WTC11 (cell line): ENCODE measurements at regions not wholly inside any gene's neighbourhood (a gene's known extent, or its start where the extent isn't known, plus 50 kb on each side); places are given as distances from the start of the nearest gene placed in this dataset.

ENCODE experiments used
- ATAC-seq: fragments of 200-7000 bp; cut with Tn5 transposase; 2 replicates; pipeline ENCODE4 v1.10.0; 2021; ENCODE audit warnings: mild to moderate bottlenecking, moderate library complexity
- CTCF ChIA-PET: fragments of 300-600 bp; sonication (Branson Sonifier 250); formaldehyde crosslinking; loops from one replicate; lab custom pipeline; 2021; ENCODE audit warnings: antibody characterized with exemption; lab: Charles Lee
- POLR2A ChIA-PET: fragments of 350-600 bp; sonication (Branson Sonifier 250); formaldehyde crosslinking; loops from one replicate; lab custom pipeline; 2021; ENCODE audit warnings: antibody characterized with exemption; lab: Charles Lee
- DNase-seq: peaks from one replicate; pipeline ENCODE4 v3.0.0; 2021; ENCODE audit warnings: low spot score
- H3K27ac Mint-ChIP-seq: 2 replicates; pipeline ENCODE4 v1.8.0; 2021; ENCODE audit warnings: mixed read lengths
- H3K27me3 Mint-ChIP-seq: 2 replicates; pipeline ENCODE4 v1.8.0; 2021; ENCODE audit warnings: low read depth, mild to moderate bottlenecking, moderate library complexity, mixed read lengths
- H3K36me3 Mint-ChIP-seq: 2 replicates; pipeline ENCODE4 v1.8.0; 2021; ENCODE audit warnings: mixed read lengths
- H3K4me1 Mint-ChIP-seq: 2 replicates; pipeline ENCODE4 v1.8.0; 2022; ENCODE audit warnings: mixed read lengths
- H3K4me3 Mint-ChIP-seq: 2 replicates; pipeline ENCODE4 v1.8.0; 2021; ENCODE audit warnings: mild to moderate bottlenecking, moderate library complexity, mixed read lengths
- H3K9me3 Mint-ChIP-seq: 2 replicates; pipeline ENCODE4 v1.8.0; 2021; ENCODE audit warnings: mixed read lengths
- CTCF ChIP-seq: fragments of 200-600 bp; IDR thresholded peaks from 2 replicates; pipeline ENCODE4 v1.8.0; 2022; ENCODE audit warnings: antibody characterized with exemption
- EMX1 ChIP-seq: fragments of 250-450 bp; sonication (Bioruptor Pico); IDR thresholded peaks from 2 replicates; pipeline ENCODE4 v1.8.0; 2021; ENCODE audit warnings: mild to moderate bottlenecking
- FOXJ3 ChIP-seq: sonication (generic); formaldehyde crosslinking; IDR thresholded peaks from 2 replicates; pipeline ENCODE4 v1.9.0; 2021; ENCODE audit warnings: missing genetic modification reagents, mild to moderate bottlenecking, borderline replicate concordance
- GABPB1 ChIP-seq: sonication (generic); formaldehyde crosslinking; IDR thresholded peaks from 2 replicates; pipeline ENCODE4 v1.8.1; 2023; ENCODE audit warnings: mild to moderate bottlenecking, missing genetic modification reagents
- IRF2 ChIP-seq: sonication (generic); formaldehyde crosslinking; IDR thresholded peaks from 2 replicates; pipeline ENCODE4 v1.8.0; 2022; ENCODE audit warnings: low read depth, missing genetic modification reagents, borderline replicate concordance
- JAZF1 ChIP-seq: fragments of 250-450 bp; sonication (Bioruptor Pico); IDR thresholded peaks from 2 replicates; pipeline ENCODE4 v1.9.0; 2021; ENCODE audit warnings: moderate library complexity, mild to moderate bottlenecking, inconsistent platforms
- JUN ChIP-seq: sonication (generic); formaldehyde crosslinking; IDR thresholded peaks from 2 replicates; pipeline ENCODE4 v1.8.0; 2023; ENCODE audit warnings: mild to moderate bottlenecking, missing genetic modification reagents
- MXD4 ChIP-seq: fragments of 250-450 bp; sonication (Bioruptor Pico); IDR thresholded peaks from 2 replicates; pipeline ENCODE4 v1.8.0; 2021; ENCODE audit warnings: mild to moderate bottlenecking, moderate library complexity, borderline replicate concordance
- NR3C1 ChIP-seq: sonication (generic); formaldehyde crosslinking; conservative IDR thresholded peaks from 2 replicates; pipeline ENCODE4 v1.8.1; 2023; ENCODE audit warnings: low read depth, mild to moderate bottlenecking, missing genetic modification reagents
- OVOL2 ChIP-seq: fragments of 250-450 bp; sonication (Bioruptor Pico); IDR thresholded peaks from 2 replicates; pipeline ENCODE4 v1.9.0; 2021; ENCODE audit warnings: mild to moderate bottlenecking, borderline replicate concordance
- PRRX2 ChIP-seq: fragments of 250-450 bp; sonication (Bioruptor Pico); IDR thresholded peaks from 2 replicates; pipeline ENCODE4 v1.8.0; 2021; ENCODE audit warnings: mild to moderate bottlenecking
- RORB ChIP-seq: fragments of 250-450 bp; sonication (Bioruptor Pico); IDR thresholded peaks from 2 replicates; pipeline ENCODE4 v1.9.0; 2021; ENCODE audit warnings: mild to moderate bottlenecking
- TCF7 ChIP-seq: sonication (generic); formaldehyde crosslinking; IDR thresholded peaks from 2 replicates; pipeline ENCODE4 v1.8.0; 2022; ENCODE audit warnings: mild to moderate bottlenecking, low read depth, missing genetic modification reagents, moderate library complexity
- USF2 ChIP-seq: sonication (generic); formaldehyde crosslinking; IDR thresholded peaks from 2 replicates; pipeline ENCODE4 v1.8.1; 2023; ENCODE audit warnings: mild to moderate bottlenecking, missing genetic modification reagents, moderate library complexity
- ZBTB21 ChIP-seq: sonication (generic); formaldehyde crosslinking; IDR thresholded peaks from 2 replicates; pipeline ENCODE4 v1.8.1; 2023; ENCODE audit warnings: mild to moderate bottlenecking, missing genetic modification reagents, borderline replicate concordance
- ZNF263 ChIP-seq: sonication (generic); formaldehyde crosslinking; IDR thresholded peaks from 2 replicates; pipeline ENCODE4 v1.8.1; 2022; ENCODE audit warnings: low read depth, mild to moderate bottlenecking, moderate library complexity, missing genetic modification reagents
- ZNF317 ChIP-seq: sonication (generic); formaldehyde crosslinking; IDR thresholded peaks from 2 replicates; pipeline ENCODE4 v1.8.1; 2023; ENCODE audit warnings: low read depth, mild to moderate bottlenecking, moderate library complexity, missing genetic modification reagents, borderline replicate concordance
- ZNF671 ChIP-seq: fragments of 250-450 bp; sonication (Bioruptor Pico); IDR thresholded peaks from 2 replicates; pipeline ENCODE4 v1.8.0; 2021; ENCODE audit warnings: mild to moderate bottlenecking
- TF ChIP-seq, protein P1 (sequence below): sonication (generic); formaldehyde crosslinking; IDR thresholded peaks from 2 replicates; pipeline ENCODE4 v1.8.0; 2023; ENCODE audit warnings: missing genetic modification reagents
- TF ChIP-seq, protein P2 (sequence below): fragments of 250-450 bp; sonication (Bioruptor Pico); IDR thresholded peaks from 2 replicates; pipeline ENCODE4 v2.1.2; 2022; ENCODE audit warnings: mild to moderate bottlenecking, moderate library complexity
- TF ChIP-seq, protein P3 (sequence below): sonication (generic); formaldehyde crosslinking; IDR thresholded peaks from 2 replicates; pipeline ENCODE4 v1.8.1; 2023; ENCODE audit warnings: mild to moderate bottlenecking, moderate library complexity, missing genetic modification reagents
- TF ChIP-seq, protein P4 (sequence below): sonication (generic); formaldehyde crosslinking; IDR thresholded peaks from 2 replicates; pipeline ENCODE4 v1.8.0; 2022; ENCODE audit warnings: mild to moderate bottlenecking, missing genetic modification reagents

DNA sequence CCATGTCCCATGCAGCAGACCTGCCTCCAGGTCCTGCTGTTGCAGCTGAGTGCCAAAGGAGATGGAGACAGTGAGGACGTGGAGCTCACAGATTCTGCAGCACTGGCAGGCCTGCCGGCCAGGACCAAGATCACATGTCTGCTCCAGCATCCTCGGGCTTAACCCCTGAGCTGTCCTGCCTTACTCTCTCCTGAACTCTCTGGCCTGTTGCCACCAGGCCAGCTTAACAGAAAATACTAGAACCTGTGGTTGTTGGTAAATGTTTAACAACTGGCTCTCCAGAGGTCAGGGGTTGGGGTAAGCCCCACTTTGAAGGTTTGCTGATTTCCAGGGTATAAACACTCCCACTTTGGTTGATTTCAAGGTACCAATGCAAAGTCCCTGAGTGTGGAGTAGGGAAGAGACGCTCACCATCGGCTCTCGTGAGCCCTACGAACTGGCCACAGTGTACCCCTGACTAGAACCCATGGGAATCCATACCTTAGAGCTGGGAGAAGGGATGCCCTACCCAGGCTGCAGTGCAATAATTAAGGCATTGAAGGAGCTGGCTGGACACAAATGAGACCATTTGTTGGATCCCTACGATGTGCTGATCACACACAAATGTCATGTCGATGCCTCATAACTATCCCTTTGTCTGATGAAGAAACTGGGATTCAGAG lies 147.9 kb downstream of the OR4M2 start:
- CTCF ChIA-PET = no interaction called here
- peaks cover 95% of the 10 kb centered on the region for H3K36me3 Mint-ChIP-seq

DNA sequence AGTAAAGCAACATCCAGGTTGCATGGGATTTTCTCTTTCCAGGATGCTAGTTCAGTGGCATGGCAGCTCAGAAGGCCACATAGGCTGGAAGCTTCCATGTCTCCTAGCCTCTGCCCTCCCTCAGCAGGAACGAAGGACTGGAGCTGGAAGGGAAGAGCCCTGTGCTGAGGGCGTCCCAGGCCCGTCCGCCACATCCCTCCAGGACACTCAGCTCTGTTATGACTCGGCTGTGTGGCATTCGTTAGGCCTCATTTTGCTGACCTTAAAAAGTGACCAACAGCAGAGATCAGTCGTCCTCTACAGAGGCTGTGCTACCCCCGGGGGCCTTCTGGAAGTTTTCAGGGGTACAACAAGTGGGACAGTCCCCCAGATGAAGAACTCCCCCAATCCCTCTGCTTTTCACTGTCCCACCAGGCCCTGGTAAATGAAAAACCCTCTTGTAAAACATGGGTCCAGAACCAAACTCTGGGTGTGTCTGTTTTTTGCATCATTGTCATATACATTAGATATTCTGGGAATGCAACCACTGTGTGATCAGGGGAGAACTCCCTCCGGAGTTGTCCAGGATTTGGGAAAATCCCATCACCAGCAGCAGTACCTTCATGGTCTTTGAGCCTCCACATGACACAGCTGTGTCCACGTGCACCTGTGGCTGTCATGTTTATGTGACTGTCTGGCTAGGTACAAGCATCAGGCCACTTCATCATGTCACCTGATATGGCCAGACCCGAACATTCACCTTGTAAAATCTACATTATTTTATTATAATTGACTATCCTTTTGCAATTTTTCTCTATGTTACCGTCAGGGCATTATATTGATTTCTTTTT lies 149.9 kb downstream of the OR4M2 start:
- Mint-ChIP-seq H3K4me1 (no peaks in the 10 kb centered on the region), H3K27me3 (peaks cover 29% of the 10 kb centered on the region), H3K9me3 (peaks cover 89% of the 10 kb centered on the region), H3K27ac (no peak overlapping the region), H3K36me3 (peaks cover 89% of the 10 kb centered on the region), H3K4me3 (no peak overlapping the region)
- TF ChIP-seq, protein P1, sequence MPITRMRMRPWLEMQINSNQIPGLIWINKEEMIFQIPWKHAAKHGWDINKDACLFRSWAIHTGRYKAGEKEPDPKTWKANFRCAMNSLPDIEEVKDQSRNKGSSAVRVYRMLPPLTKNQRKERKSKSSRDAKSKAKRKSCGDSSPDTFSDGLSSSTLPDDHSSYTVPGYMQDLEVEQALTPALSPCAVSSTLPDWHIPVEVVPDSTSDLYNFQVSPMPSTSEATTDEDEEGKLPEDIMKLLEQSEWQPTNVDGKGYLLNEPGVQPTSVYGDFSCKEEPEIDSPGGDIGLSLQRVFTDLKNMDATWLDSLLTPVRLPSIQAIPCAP (CRISPR knock-in tag) = no peak
- TF ChIP-seq ZNF671 (CRISPR knock-in tag) (no peak), ZBTB21 (no peak), GABPB1 (CRISPR knock-in tag) (no peak), OVOL2 (CRISPR knock-in tag) (no peak), NR3C1 (CRISPR knock-in tag) (no peak), TCF7 (CRISPR knock-in tag) (no peak), FOXJ3 (CRISPR knock-in tag) (no peak), EMX1 (no peak)
- TF ChIP-seq, protein P2, sequence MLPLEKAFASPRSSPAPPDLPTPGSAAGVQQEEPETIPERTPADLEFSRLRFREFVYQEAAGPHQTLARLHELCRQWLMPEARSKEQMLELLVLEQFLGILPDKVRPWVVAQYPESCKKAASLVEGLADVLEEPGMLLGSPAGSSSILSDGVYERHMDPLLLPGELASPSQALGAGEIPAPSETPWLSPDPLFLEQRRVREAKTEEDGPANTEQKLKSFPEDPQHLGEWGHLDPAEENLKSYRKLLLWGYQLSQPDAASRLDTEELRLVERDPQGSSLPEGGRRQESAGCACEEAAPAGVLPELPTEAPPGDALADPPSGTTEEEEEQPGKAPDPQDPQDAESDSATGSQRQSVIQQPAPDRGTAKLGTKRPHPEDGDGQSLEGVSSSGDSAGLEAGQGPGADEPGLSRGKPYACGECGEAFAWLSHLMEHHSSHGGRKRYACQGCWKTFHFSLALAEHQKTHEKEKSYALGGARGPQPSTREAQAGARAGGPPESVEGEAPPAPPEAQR (CRISPR knock-in tag) = no peak
- TF ChIP-seq, protein P3, sequence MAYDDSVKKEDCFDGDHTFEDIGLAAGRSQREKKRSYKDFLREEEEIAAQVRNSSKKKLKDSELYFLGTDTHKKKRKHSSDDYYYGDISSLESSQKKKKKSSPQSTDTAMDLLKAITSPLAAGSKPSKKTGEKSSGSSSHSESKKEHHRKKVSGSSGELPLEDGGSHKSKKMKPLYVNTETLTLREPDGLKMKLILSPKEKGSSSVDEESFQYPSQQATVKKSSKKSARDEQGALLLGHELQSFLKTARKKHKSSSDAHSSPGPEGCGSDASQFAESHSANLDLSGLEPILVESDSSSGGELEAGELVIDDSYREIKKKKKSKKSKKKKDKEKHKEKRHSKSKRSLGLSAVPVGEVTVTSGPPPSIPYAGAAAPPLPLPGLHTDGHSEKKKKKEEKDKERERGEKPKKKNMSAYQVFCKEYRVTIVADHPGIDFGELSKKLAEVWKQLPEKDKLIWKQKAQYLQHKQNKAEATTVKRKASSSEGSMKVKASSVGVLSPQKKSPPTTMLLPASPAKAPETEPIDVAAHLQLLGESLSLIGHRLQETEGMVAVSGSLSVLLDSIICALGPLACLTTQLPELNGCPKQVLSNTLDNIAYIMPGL (CRISPR knock-in tag) = no peak
- TF ChIP-seq, protein P4, sequence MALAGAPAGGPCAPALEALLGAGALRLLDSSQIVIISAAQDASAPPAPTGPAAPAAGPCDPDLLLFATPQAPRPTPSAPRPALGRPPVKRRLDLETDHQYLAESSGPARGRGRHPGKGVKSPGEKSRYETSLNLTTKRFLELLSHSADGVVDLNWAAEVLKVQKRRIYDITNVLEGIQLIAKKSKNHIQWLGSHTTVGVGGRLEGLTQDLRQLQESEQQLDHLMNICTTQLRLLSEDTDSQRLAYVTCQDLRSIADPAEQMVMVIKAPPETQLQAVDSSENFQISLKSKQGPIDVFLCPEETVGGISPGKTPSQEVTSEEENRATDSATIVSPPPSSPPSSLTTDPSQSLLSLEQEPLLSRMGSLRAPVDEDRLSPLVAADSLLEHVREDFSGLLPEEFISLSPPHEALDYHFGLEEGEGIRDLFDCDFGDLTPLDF (CRISPR knock-in tag) = no peak
- CTCF ChIA-PET = no interaction called here
- ATAC-seq = no peak
- POLR2A ChIA-PET = no interaction called here
- DNase-seq = no peak

More for the DNA sequence above, 147.9 kb downstream of the OR4M2 start:
- no peak overlapping the region for H3K4me3 Mint-ChIP-seq
- H3K9me3 Mint-ChIP-seq = peaks cover 89% of the 10 kb centered on the region
- no peak for TF ChIP-seq RORB (CRISPR knock-in tag)
- TF ChIP-seq ZNF317 (CRISPR knock-in tag) = no peak
- TF ChIP-seq PRRX2 (CRISPR knock-in tag) = no peak
- TF ChIP-seq, protein P3 (CRISPR knock-in tag) = no peak
- no peak for TF ChIP-seq USF2 (CRISPR knock-in tag)
- no peak for TF ChIP-seq ZNF671 (CRISPR knock-in tag)
- TF ChIP-seq CTCF = no peak
- TF ChIP-seq MXD4 (CRISPR knock-in tag) = no peak
- TF ChIP-seq JUN = no peak
- TF ChIP-seq ZNF263 (CRISPR knock-in tag) = no peak
- no peak for TF ChIP-seq IRF2 (CRISPR knock-in tag)
- no peak for TF ChIP-seq FOXJ3 (CRISPR knock-in tag)
- no peak for TF ChIP-seq JAZF1 (CRISPR knock-in tag)
- TF ChIP-seq OVOL2 (CRISPR knock-in tag) = no peak
- TF ChIP-seq, all 79 proteins: peak for 0
- Mint-ChIP-seq H3K27me3 (peaks cover 31% of the 10 kb centered on the region), H3K4me1 (no peaks in the 10 kb centered on the region), H3K27ac (no peak overlapping the region)
- POLR2A ChIA-PET = no interaction called here
- DNase-seq (no peak), ATAC-seq (no peak)
